ENCODE measurements at regions not wholly inside any gene's neighbourhood (a gene's known extent, or its start where the extent isn't known, plus 50 kb on each side); places are given as distances from the start of the nearest gene placed in this dataset.

DNA sequence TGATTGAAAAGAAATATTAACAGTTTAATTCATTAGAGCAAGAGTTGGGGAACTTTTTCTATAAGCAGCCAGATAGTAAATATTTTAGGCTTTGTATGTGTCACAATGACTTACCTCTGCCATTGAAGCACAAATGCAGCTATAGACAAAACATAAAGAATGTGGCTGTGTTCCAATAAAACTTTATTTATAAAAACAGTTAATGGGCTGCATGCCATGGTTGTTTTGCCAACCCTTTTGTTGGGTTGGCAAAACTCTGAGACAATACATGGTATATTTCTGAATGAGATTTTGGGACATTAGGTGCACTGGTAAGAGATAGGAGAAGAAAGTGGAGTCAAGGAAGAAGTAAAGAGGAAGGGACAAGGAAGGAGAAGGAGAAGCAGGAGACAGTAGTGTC is 61.8 kb upstream of the CERS6 start:
- TF ChIP-seq, protein P1, sequence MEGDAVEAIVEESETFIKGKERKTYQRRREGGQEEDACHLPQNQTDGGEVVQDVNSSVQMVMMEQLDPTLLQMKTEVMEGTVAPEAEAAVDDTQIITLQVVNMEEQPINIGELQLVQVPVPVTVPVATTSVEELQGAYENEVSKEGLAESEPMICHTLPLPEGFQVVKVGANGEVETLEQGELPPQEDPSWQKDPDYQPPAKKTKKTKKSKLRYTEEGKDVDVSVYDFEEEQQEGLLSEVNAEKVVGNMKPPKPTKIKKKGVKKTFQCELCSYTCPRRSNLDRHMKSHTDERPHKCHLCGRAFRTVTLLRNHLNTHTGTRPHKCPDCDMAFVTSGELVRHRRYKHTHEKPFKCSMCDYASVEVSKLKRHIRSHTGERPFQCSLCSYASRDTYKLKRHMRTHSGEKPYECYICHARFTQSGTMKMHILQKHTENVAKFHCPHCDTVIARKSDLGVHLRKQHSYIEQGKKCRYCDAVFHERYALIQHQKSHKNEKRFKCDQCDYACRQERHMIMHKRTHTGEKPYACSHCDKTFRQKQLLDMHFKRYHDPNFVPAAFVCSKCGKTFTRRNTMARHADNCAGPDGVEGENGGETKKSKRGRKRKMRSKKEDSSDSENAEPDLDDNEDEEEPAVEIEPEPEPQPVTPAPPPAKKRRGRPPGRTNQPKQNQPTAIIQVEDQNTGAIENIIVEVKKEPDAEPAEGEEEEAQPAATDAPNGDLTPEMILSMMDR (IDR thresholded peaks at IDR 0.05): no peak
- no peak for TF ChIP-seq POLR2A (IDR thresholded peaks at IDR 0.05)
- no peak for TF ChIP-seq EP300 (IDR thresholded peaks at IDR 0.05)
- no peak for TF ChIP-seq POLR2AphosphoS5 (IDR thresholded peaks at IDR 0.05)
